CD4-positive, alpha-beta T cell (primary cell): ENCODE measurements at regions not wholly inside any gene's neighbourhood (a gene's known extent, or its start where the extent isn't known, plus 50 kb on each side); places are given as distances from the start of the nearest gene placed in this dataset.

ENCODE experiments used
- ATAC-seq: fragments of 200-7000 bp; cut with Tn5 transposase; one replicate; pipeline ENCODE4 v1.10.0; 2022; ENCODE audit warnings: mild to moderate bottlenecking; ENCODE audit not compliant: poor library complexity
- CTCF ChIA-PET: fragments of 350-600 bp; sonication (Branson Sonifier 250); formaldehyde crosslinking; loops from one replicate; lab custom pipeline; 2021; ENCODE audit warnings: antibody characterized with exemption, inconsistent platforms; lab: Charles Lee
- POLR2A ChIA-PET: fragments of 350-600 bp; sonication (Branson Sonifier 250); formaldehyde crosslinking; loops from one replicate; lab custom pipeline; 2021; ENCODE audit warnings: antibody characterized with exemption, inconsistent platforms; lab: Charles Lee
- DNase-seq, 14 experiments: peaks; one replicate each; pipeline ENCODE4 v3.0.0-alpha.2; 2013 to 2020; ENCODE audit warnings: mixed read lengths in 2 of 14
- H3K27ac ChIP-seq, 2 donors: one replicate each; pipeline versions ENCODE4 v1.5.1 to v1.7.0; 2013; ENCODE audit warnings: low read length in 2 of 2, low read depth in 1 of 2, mild to moderate bottlenecking in 1 of 2
- H3K27me3 ChIP-seq, 2 experiments: 1 replicate in 1 of 2; 2 replicates in 1 of 2; pipeline versions ENCODE4 v1.6.1 to v1.7.0; 2013; ENCODE audit warnings: low read length in 2 of 2, control low read depth in 1 of 2, mild to moderate bottlenecking in 1 of 2, moderate library complexity in 1 of 2; ENCODE audit not compliant: insufficient read depth in 2 of 2, control insufficient read depth in 1 of 2
- H3K36me3 ChIP-seq: one replicate; pipeline ENCODE4 v1.6.1; 2013; ENCODE audit warnings: low read length, control low read depth; ENCODE audit not compliant: insufficient read depth
- H3K4me1 ChIP-seq: one replicate; pipeline ENCODE4 v1.6.1; 2013; ENCODE audit warnings: low read length, control low read depth; ENCODE audit not compliant: insufficient read depth
- H3K4me3 ChIP-seq: one replicate; pipeline ENCODE4 v1.5.1; 2013; ENCODE audit warnings: mild to moderate bottlenecking, low read length, moderate library complexity
- H3K9me3 ChIP-seq, 2 experiments: 1 replicate in 1 of 2; 2 replicates in 1 of 2; pipeline versions ENCODE4 v1.6.1 to v1.7.0; 2013; ENCODE audit warnings: low read length in 2 of 2, mild to moderate bottlenecking in 2 of 2, control low read depth in 1 of 2, moderate library complexity in 1 of 2; ENCODE audit not compliant: control insufficient read depth in 1 of 2, insufficient read depth in 1 of 2
- H3K27ac Mint-ChIP-seq: one replicate; pipeline ENCODE4 v1.8.0; 2020; ENCODE audit warnings: mixed read lengths
- H3K27me3 Mint-ChIP-seq: one replicate; pipeline ENCODE4 v1.8.0; 2021; ENCODE audit warnings: mixed read lengths
- H3K36me3 Mint-ChIP-seq: one replicate; pipeline ENCODE4 v1.8.0; 2021; ENCODE audit warnings: low read depth, mixed read lengths
- H3K4me1 Mint-ChIP-seq: one replicate; pipeline ENCODE4 v1.8.0; 2021; ENCODE audit warnings: low read depth, mixed read lengths
- H3K4me3 Mint-ChIP-seq: one replicate; pipeline ENCODE4 v1.8.0; 2020; ENCODE audit warnings: mild to moderate bottlenecking, mixed read lengths
- H3K9me3 Mint-ChIP-seq: one replicate; pipeline ENCODE4 v1.8.0; 2020; ENCODE audit warnings: mixed read lengths
- CTCF ChIP-seq: fragments of 200-600 bp; IDR thresholded peaks from one replicate; pipeline ENCODE4 v1.8.0; 2022; ENCODE audit warnings: antibody characterized with exemption, mild to moderate bottlenecking
- intact Hi-C, 2 experiments: fragments of 100-400 bp; cut with DNase I in 1 of 2; cut with micrococcal nuclease in 1 of 2; formaldehyde crosslinking; loops; one replicate each; pipeline versions ENCODE4 v1.15.1 to v1.9.0; 2023 to 2025; cut with DNase I, micrococcal nuclease

- no peaks in the 10 kb centered on the region for H3K4me1 ChIP-seq
- POLR2A ChIA-PET = no interaction called here
- H3K4me3 ChIP-seq = no peak overlapping the region
- H3K36me3 ChIP-seq = no peaks in the 10 kb centered on the region
- peaks cover 0 to 13% of the 10 kb centered on the region in 2 experiments for H3K9me3 ChIP-seq
- TF ChIP-seq CTCF = no peak
- Mint-ChIP-seq H3K36me3 (no peaks in the 10 kb centered on the region), H3K9me3 (no peaks in the 10 kb centered on the region), H3K4me1 (no peaks in the 10 kb centered on the region), H3K4me3 (no peak overlapping the region), H3K27me3 (no peaks in the 10 kb centered on the region), H3K27ac (no peak overlapping the region)
- intact Hi-C loops = no loop called here
- DNase-seq (no peak), ATAC-seq (no peak)
- CTCF ChIA-PET = no interaction called here
- H3K27ac ChIP-seq = no peak overlapping the region
- peaks cover 0 to 4% of the 10 kb centered on the region in 2 experiments for H3K27me3 ChIP-seq
Observed at GRCh38 chr7:133196856-133197612, 55.8 kb upstream of the EXOC4 start.

GRCh38 chr7:133197972-133198544 is 54.8 kb upstream of the EXOC4 start:
- DNase-seq (no peak), ATAC-seq (no peak)
- Mint-ChIP-seq H3K36me3 (no peaks in the 10 kb centered on the region), H3K4me1 (no peaks in the 10 kb centered on the region), H3K27me3 (no peaks in the 10 kb centered on the region), H3K27ac (no peak overlapping the region), H3K9me3 (no peaks in the 10 kb centered on the region), H3K4me3 (no peak overlapping the region)
- intact Hi-C loops = no loop called here
- CTCF ChIA-PET = no interaction called here
- Histone ChIP-seq H3K4me3 (no peak overlapping the region), H3K36me3 (no peaks in the 10 kb centered on the region), H3K27me3 (peaks cover 0 to 4% of the 10 kb centered on the region in 2 experiments), H3K9me3 (peaks cover 0 to 10% of the 10 kb centered on the region in 2 experiments), H3K4me1 (no peaks in the 10 kb centered on the region), H3K27ac (no peak overlapping the region)
- TF ChIP-seq CTCF = no peak
- POLR2A ChIA-PET = no interaction called here

GRCh38 chr7:133199831-133200230 is 53.0 kb upstream of the EXOC4 start:
- CTCF ChIA-PET = no interaction called here
- Mint-ChIP-seq H3K27me3 (no peaks in the 10 kb centered on the region), H3K27ac (no peak overlapping the region), H3K4me3 (no peak overlapping the region), H3K4me1 (no peaks in the 10 kb centered on the region), H3K36me3 (no peaks in the 10 kb centered on the region), H3K9me3 (no peaks in the 10 kb centered on the region)
- Histone ChIP-seq H3K27me3 (peaks cover 0 to 4% of the 10 kb centered on the region in 2 experiments), H3K36me3 (no peaks in the 10 kb centered on the region), H3K4me1 (no peaks in the 10 kb centered on the region), H3K9me3 (no peaks in the 10 kb centered on the region), H3K27ac (no peak overlapping the region), H3K4me3 (no peak overlapping the region)
- no peak for ATAC-seq
- POLR2A ChIA-PET = no interaction called here
- intact Hi-C loops = no loop called here
- no peak for TF ChIP-seq CTCF
- no peak for DNase-seq
